GM12873 (cell line): ENCODE measurements at regions not wholly inside any gene's neighbourhood (a gene's known extent, or its start where the extent isn't known, plus 50 kb on each side); places are given as distances from the start of the nearest gene placed in this dataset.

Experiments used
- CTCF ChIP-seq: IDR thresholded peaks from 2 replicates; pipeline ENCODE4 v1.5.1; 2012; ENCODE audit warnings: low read depth, mild to moderate bottlenecking, moderate library complexity, low read length, control low read depth; ENCODE audit not compliant: insufficient read depth; ENCODE audit errors: missing control alignments

GRCh38 chr2:78928502-78928901 is 97.0 kb upstream of the REG3G start:
- no peak for TF ChIP-seq CTCF

DNA sequence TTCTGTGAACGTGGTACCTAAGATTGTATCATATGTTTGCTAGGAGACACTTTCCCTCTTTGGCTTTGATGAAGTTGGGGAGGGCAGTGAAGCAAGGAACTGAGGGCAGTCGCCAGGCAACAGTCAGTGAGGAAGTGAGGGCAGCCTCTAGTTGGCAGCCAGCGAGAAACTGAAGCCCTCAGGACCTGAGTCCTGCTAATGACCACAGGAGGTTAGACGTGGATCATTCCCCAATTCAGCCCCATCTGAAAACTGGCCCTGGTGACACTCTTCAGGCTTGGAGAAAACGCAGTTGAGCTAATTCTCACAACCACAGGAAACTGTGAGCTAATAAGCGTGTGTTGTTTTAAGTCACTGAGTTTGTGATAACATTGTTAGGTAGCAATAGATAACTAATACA is 84.5 kb upstream of the REG3G start:
- TF ChIP-seq CTCF: no peak

DNA sequence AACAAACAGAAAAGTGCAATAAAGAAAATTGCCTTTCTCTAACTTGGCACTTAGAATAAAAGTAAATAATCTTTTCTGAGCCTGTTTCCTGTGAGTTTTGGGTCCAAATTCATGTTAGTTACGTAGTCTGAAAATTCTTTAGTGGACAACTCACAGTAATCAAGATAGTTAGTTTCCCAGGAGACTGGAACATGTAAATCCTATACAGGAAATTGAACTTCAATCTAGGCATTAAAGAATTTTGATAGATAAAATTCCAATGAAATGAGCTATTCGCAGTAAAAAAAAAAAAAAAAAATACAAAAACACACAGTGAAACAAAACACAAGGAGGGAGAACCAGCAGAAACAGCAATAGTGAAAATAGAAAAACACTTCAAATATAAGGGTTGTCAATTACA is 83.8 kb upstream of the REG3G start:
- TF ChIP-seq CTCF: no peak

DNA sequence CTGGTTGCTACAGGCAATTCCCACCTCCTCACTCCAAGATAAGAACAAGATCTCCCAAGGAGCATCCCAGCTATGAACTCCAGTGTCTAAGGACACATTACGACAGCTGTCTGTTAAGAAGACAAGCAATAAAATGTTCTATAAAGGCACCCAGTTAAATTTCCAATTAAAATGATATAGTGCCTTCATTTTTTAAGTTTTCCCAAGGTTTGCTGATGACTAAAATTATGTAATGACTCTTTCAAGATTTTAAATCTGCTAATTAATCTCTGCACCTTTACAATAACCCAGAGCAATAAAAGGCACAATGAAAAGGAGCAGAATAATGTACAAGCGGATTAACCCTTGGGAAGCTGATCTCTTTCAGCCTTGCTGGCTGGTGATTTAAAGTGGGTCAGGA is 61.6 kb upstream of the REG3G start:
- no peak for TF ChIP-seq CTCF

DNA sequence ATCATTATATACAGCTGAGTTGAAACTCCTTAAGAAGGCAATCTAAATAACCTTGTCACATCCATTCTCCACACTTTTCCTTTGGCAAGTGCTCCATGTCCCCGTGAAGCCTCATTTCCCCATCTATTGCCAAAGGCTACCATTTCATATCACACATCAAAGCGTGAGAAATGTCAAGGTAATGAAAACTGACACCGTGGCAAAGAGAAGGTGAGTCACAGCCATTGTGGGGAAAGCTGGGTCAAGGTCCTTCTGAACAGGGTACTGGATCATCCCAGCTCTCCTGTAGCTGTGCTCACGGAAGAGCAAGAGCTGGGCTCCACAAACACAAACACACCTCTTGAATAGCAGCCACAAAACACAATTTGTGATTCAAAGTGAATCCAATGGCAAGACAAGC is 58.2 kb upstream of the REG3G start:
- no peak for TF ChIP-seq CTCF

- no peak for TF ChIP-seq CTCF
Observed at GRCh38 chr2:78973630-78974029, 51.9 kb upstream of the REG3G start.
